ENCODE measurements at regions not wholly inside any gene's neighbourhood (a gene's known extent, or its start where the extent isn't known, plus 50 kb on each side); places are given as distances from the start of the nearest gene placed in this dataset.
"Not testable (repeated sequence)": the region's sequence is repeated elsewhere in the genome, so short reads cannot be mapped to it uniquely, and the experiment has no call there.

GRCh38 chr2:150323071-150323470 lies 164.4 kb downstream of the RND3 start:
- TF ChIP-seq EZH2 (IDR thresholded peaks at IDR 0.05; ENCODE audit: low read length, unreplicated experiment); CTCF (conservative IDR thresholded peaks at IDR 0.05; ENCODE audit: low read depth, low read length): not testable (repeated sequence)

Measured in PC-3 (cell line).